ENCODE measurements at regions not wholly inside any gene's neighbourhood (a gene's known extent, or its start where the extent isn't known, plus 50 kb on each side); places are given as distances from the start of the nearest gene placed in this dataset.
"Not testable (repeated sequence)": the region's sequence is repeated elsewhere in the genome, so short reads cannot be mapped to it uniquely, and the experiment has no call there.

GRCh38 chr13:22925881-22926747 lies 254.7 kb upstream of the SGCG start:
- no peak overlapping the region for H3K4me3 ChIP-seq (ENCODE audit: low read depth, low read length, poor library complexity, severe bottlenecking)
- no peak overlapping the region for H3K4me2 ChIP-seq (ENCODE audit: low read length)

DNA sequence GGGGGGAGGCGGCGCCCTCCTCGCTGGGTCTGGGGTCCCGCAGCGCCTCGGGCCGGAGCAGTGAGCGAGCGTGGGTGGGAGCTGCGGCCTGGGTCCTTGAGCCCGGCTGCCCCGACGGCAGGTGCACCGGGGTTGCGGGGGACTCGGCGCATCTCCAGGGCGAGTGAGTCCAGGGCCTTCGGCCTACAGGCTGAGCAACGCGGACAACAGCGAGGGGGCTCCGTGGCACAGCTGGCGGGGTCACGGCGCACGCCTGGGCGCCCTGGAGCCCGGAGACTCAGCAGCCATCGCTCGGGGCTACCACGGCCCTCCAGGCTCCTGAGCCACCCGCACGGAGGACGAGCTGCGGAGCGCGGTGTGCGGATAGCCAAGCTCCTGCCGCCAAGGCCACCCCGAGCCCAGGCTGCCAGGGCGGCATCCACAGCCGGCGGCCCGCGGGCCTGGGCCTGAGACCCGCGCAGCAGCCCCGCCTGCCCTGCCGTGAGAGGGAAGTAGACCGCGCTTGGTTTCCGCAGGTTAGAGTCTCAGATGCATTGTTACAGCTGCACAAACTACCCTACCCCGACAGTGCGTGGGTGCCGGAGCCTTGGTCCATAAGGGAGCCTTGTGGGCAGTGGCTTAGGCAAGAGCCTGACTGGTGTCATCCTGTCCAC lies 253.9 kb upstream of the SGCG start:
- TF ChIP-seq, protein P1, sequence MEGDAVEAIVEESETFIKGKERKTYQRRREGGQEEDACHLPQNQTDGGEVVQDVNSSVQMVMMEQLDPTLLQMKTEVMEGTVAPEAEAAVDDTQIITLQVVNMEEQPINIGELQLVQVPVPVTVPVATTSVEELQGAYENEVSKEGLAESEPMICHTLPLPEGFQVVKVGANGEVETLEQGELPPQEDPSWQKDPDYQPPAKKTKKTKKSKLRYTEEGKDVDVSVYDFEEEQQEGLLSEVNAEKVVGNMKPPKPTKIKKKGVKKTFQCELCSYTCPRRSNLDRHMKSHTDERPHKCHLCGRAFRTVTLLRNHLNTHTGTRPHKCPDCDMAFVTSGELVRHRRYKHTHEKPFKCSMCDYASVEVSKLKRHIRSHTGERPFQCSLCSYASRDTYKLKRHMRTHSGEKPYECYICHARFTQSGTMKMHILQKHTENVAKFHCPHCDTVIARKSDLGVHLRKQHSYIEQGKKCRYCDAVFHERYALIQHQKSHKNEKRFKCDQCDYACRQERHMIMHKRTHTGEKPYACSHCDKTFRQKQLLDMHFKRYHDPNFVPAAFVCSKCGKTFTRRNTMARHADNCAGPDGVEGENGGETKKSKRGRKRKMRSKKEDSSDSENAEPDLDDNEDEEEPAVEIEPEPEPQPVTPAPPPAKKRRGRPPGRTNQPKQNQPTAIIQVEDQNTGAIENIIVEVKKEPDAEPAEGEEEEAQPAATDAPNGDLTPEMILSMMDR (IDR thresholded peaks at IDR 0.05; ENCODE audit: low read length) = no peak
- no peak for TF ChIP-seq EZH2 (IDR thresholded peaks at IDR 0.05; ENCODE audit: borderline replicate concordance, low read length)
- H3K36me3 ChIP-seq (ENCODE audit: insufficient read depth, low read length) = no peaks in the 10 kb centered on the region
- H3K9me2 ChIP-seq (ENCODE audit: low read depth, low read length) = no peaks in the 10 kb centered on the region
- H3K9me3 ChIP-seq (ENCODE audit: low read length) = no peaks in the 10 kb centered on the region
- no peaks in the 10 kb centered on the region for H3F3A ChIP-seq (ENCODE audit: insufficient read depth, low read length)
- no peak overlapping the region for H3K9ac ChIP-seq (ENCODE audit: low read length)
- no peaks in the 10 kb centered on the region for H3K79me2 ChIP-seq (ENCODE audit: insufficient read depth, low read length)
- no peak overlapping the region for H3K27ac ChIP-seq (ENCODE audit: low read depth, low read length, poor library complexity, severe bottlenecking)
- no peaks in the 10 kb centered on the region for H3K4me1 ChIP-seq (ENCODE audit: insufficient read depth, low read length, severe bottlenecking)
- no peak overlapping the region for H2AFZ ChIP-seq (ENCODE audit: low read length)
- H3K4me3 ChIP-seq (ENCODE audit: low read depth, low read length, poor library complexity, severe bottlenecking) = no peak overlapping the region
- no peaks in the 10 kb centered on the region for H3K27me3 ChIP-seq (ENCODE audit: insufficient read depth, low read length)
- no peak overlapping the region for H3K4me2 ChIP-seq (ENCODE audit: low read length)
- no peaks in the 10 kb centered on the region for H4K20me1 ChIP-seq (ENCODE audit: insufficient read depth, low read length)

More at GRCh38 chr13:22925881-22926747, 254.7 kb upstream of the SGCG start:
- Histone ChIP-seq H3K79me2 (ENCODE audit: insufficient read depth, low read length) (no peaks in the 10 kb centered on the region), H4K20me1 (ENCODE audit: insufficient read depth, low read length) (no peaks in the 10 kb centered on the region), H3K27me3 (ENCODE audit: insufficient read depth, low read length) (no peaks in the 10 kb centered on the region), H3F3A (ENCODE audit: insufficient read depth, low read length) (no peaks in the 10 kb centered on the region), H3K36me3 (ENCODE audit: insufficient read depth, low read length) (no peaks in the 10 kb centered on the region), H3K9ac (ENCODE audit: low read length) (no peak overlapping the region), H3K4me1 (ENCODE audit: insufficient read depth, low read length, severe bottlenecking) (no peaks in the 10 kb centered on the region), H3K27ac (ENCODE audit: low read depth, low read length, poor library complexity, severe bottlenecking) (no peak overlapping the region), H3K9me3 (ENCODE audit: low read length) (no peaks in the 10 kb centered on the region), H3K9me2 (ENCODE audit: low read depth, low read length) (no peaks in the 10 kb centered on the region), H2AFZ (ENCODE audit: low read length) (no peak overlapping the region)
- TF ChIP-seq, protein P1 (IDR thresholded peaks at IDR 0.05; ENCODE audit: low read length) = no peak
- TF ChIP-seq EZH2 (IDR thresholded peaks at IDR 0.05; ENCODE audit: borderline replicate concordance, low read length) = no peak

DNA sequence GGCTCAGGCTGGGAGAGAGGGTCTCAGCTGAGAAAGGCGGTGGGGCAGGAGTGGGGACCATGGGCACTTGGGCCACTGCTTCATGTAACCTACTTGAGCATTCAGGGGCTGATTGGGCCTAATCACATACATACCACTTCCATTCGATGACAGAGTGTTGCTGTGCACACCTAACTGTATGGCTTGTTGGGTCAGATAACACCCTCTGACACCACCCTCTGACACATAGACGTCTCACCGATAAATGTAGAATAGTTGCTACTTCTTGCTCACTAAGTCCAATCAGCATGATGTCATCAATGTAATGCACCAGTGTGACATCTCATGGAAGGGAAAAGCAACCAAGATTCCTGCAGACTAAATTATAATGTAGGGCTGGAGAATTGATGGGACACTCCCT lies 252.9 kb upstream of the SGCG start:
- not testable (repeated sequence) for H3K9ac ChIP-seq (ENCODE audit: low read length); H3K9me3 ChIP-seq (ENCODE audit: low read length); H3K9me2 ChIP-seq (ENCODE audit: low read depth, low read length); H2AFZ ChIP-seq (ENCODE audit: low read length); H3K4me3 ChIP-seq (ENCODE audit: low read depth, low read length, poor library complexity, severe bottlenecking); H3K4me2 ChIP-seq (ENCODE audit: low read length); H3F3A ChIP-seq (ENCODE audit: insufficient read depth, low read length); H3K27me3 ChIP-seq (ENCODE audit: insufficient read depth, low read length); H3K79me2 ChIP-seq (ENCODE audit: insufficient read depth, low read length); H4K20me1 ChIP-seq (ENCODE audit: insufficient read depth, low read length); H3K36me3 ChIP-seq (ENCODE audit: insufficient read depth, low read length); H3K4me1 ChIP-seq (ENCODE audit: insufficient read depth, low read length, severe bottlenecking); H3K27ac ChIP-seq (ENCODE audit: low read depth, low read length, poor library complexity, severe bottlenecking)
